ENCODE measurements at regions not wholly inside any gene's neighbourhood (a gene's known extent, or its start where the extent isn't known, plus 50 kb on each side); places are given as distances from the start of the nearest gene placed in this dataset.

- no peak for TF ChIP-seq EZH2phosphoT487 (IDR thresholded peaks at IDR 0.05; ENCODE audit: borderline replicate concordance, low read length)
- TF ChIP-seq, protein P1, sequence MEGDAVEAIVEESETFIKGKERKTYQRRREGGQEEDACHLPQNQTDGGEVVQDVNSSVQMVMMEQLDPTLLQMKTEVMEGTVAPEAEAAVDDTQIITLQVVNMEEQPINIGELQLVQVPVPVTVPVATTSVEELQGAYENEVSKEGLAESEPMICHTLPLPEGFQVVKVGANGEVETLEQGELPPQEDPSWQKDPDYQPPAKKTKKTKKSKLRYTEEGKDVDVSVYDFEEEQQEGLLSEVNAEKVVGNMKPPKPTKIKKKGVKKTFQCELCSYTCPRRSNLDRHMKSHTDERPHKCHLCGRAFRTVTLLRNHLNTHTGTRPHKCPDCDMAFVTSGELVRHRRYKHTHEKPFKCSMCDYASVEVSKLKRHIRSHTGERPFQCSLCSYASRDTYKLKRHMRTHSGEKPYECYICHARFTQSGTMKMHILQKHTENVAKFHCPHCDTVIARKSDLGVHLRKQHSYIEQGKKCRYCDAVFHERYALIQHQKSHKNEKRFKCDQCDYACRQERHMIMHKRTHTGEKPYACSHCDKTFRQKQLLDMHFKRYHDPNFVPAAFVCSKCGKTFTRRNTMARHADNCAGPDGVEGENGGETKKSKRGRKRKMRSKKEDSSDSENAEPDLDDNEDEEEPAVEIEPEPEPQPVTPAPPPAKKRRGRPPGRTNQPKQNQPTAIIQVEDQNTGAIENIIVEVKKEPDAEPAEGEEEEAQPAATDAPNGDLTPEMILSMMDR (IDR thresholded peaks at IDR 0.05; ENCODE audit: low read depth, low read length, poor library complexity, severe bottlenecking): no peak
These were observed 349.9 kb upstream of the ZNF507 start for GRCh38 chr19:31995546-31995945.
